GM20000 (cell line): ENCODE measurements at regions not wholly inside any gene's neighbourhood (a gene's known extent, or its start where the extent isn't known, plus 50 kb on each side); places are given as distances from the start of the nearest gene placed in this dataset.

ENCODE experiments used
- DNase-seq: peaks from one replicate; pipeline ENCODE4 v3.0.0; 2012; ENCODE audit warnings: low spot score
- TF ChIP-seq, protein P1 (sequence below): IDR thresholded peaks from 2 replicates; pipeline ENCODE4 v1.5.1; 2012; ENCODE audit warnings: mild to moderate bottlenecking, control low read depth; ENCODE audit errors: extremely low read depth, missing control alignments

DNA sequence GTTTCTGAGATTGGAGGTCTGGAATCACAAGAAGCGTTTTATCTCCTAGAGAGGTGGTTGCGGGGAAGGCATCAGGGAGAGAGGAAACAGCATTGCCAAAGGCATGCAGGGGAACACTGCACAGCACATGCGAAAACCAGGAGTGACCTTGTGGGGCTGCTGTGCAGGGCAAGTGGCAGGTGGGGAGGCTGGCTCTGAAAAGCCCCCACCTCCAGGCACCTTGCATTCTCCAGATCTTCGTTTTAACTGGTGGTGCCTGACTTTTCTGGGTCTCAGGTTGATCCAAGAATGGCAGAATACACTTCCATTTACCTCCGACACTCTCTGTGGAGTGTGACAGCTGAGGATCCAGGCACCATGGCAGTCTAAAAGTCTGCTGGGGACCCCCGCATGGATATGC lies 209.4 kb upstream of the LEF1 start:
- no peak for DNase-seq
- TF ChIP-seq, protein P1, sequence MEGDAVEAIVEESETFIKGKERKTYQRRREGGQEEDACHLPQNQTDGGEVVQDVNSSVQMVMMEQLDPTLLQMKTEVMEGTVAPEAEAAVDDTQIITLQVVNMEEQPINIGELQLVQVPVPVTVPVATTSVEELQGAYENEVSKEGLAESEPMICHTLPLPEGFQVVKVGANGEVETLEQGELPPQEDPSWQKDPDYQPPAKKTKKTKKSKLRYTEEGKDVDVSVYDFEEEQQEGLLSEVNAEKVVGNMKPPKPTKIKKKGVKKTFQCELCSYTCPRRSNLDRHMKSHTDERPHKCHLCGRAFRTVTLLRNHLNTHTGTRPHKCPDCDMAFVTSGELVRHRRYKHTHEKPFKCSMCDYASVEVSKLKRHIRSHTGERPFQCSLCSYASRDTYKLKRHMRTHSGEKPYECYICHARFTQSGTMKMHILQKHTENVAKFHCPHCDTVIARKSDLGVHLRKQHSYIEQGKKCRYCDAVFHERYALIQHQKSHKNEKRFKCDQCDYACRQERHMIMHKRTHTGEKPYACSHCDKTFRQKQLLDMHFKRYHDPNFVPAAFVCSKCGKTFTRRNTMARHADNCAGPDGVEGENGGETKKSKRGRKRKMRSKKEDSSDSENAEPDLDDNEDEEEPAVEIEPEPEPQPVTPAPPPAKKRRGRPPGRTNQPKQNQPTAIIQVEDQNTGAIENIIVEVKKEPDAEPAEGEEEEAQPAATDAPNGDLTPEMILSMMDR = no peak

DNA sequence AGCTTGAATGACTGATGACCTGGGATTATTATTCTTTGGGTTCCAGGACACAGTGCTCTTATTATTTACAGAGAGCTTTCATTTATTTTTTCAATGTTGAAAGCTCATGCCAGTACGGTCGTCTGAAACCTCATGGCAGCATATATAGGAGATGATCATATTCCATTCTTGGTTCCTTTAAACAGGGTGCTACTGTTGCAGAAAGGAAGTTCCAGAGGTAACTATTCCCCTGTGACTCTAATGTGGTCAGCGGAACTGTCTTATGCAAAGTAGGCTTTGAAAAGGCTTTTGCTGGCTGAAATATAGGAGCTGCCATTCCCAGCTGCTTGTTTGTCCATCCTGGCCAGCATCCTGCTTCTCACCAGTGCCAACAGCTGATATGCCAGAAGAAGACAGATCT lies 208.3 kb upstream of the LEF1 start:
- TF ChIP-seq, protein P1 = no peak
- DNase-seq = no peak

DNA sequence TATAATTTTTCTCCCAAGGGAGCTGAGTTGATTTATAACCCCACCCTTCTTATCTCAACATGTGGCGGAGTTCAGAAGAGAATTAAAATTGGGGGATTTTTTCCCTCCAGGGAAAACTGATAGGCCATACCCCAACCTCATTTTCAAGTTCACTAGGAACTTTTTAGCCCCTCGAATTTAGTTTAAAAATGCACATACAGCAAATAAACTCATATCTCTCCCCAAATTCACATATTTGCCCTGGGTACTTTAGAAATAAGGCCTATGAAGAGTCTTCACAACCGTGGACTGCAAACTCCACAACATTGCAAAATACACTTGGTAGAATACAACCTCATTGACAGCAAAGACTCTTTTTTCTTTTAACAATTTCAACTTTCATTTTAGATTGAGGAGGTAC lies 206.7 kb upstream of the LEF1 start:
- TF ChIP-seq, protein P1 = no peak
- no peak for DNase-seq

DNA sequence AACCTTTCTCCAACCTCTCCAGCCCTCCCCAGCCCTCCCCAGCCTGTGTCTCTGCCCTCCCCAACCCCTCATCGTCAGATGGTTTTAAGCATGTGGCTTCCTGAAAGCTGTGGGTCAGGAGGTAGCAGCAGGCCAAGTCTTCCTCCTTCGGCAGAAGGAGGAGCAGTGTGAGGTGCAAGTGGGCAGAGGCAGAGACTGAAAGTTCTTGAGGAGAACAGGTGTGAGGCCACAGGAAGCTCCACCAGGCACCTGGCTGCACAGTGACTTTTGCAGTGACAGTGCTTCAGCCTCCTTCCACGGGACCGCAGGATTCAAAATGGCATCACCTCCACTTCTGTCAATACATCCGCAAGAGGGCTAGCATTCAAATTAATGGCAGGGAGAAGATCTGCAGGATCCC lies 203.9 kb upstream of the LEF1 start:
- DNase-seq = no peak
- TF ChIP-seq, protein P1 = no peak

DNA sequence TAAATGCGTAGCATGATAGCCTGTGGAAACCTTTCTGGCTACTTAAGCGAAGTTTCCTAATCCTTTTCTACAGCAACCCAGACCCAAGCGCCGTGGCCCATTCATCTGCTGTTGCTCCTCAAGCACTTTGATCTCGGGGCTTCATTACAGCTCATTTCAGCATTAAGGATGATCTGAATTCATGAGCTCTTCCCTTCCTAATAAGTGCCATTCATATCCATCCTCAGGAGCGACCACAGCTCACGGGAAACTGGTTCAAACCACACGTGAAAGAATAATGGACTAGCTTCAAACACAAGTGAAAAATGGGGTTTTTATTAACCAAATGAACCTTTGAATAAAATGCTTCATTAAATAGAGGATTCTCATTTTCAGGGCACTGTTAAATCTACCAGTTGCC lies 202.6 kb upstream of the LEF1 start:
- TF ChIP-seq, protein P1 = no peak
- DNase-seq = no peak

DNA sequence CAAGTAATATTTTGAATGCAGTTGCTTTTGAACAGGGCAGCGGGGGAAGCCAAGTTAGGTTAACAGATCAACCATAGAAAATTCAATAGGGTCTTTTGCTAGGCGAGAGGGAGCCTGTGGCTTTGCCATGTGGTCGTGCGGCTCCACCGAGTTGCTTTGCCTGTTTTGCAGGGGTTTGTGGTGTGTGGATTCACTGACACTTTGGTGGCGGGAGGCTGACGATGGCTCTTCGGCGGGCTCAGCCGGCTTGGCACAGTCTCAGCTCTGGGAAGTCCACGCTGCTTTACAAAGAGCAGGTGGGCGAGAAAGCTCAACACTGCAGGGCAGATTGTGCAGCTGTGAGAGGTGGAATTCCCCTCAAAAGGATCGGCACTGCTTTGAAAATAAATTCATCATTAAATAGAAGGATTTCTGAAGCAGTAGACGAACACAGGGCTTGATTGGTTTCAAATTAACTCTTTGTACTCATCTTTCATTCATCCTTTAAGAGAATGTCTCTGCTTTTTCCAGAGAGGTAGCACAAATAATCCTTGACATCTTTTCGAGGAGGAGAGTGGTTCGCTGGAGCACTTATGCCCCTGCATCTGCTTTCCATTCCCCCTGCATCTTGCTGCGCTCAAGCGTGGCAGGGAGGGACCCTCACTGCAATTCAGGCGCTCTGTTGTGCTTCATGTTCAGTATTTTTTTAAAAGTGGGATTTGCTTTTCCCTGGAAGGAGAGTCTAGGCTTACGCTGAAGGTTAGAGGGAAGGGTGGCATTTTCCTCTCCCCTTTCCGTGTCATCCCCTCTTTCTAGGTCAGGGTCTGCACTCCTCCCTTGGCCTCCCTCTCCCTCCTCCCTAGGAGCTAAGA lies 201.8 kb upstream of the LEF1 start:
- TF ChIP-seq, protein P1 = no peak
- DNase-seq = no peak

DNA sequence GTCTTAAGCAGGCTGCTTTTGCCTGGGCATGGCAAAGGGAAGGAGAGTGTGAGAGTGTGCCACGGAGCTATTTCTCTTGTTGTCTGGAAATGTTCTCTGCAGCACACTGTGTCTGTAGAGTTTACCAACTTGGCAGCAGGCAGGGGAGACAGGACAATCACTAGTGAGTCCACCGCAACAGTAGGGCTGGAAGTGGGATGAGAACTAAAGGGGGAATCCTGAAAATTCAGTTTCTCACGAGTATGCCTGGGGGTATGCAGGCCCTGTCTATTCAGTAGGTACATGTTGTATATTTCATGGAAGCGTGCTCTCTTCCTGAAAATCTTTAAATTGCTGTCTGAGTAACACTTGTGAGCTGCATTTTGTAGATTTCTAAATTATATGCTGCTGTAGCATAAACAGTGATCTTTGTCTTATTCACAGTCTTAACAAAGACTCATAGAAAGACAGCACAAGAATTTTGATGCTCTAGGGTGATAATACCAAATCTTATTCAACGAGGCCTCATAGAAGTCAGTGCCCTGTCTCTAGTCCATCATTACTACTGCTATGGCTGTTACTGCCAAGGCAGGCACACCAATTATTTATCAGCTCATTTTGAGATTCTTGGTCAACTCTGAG lies 200.4 kb upstream of the LEF1 start:
- TF ChIP-seq, protein P1 = no peak
- DNase-seq = no peak
